ENCODE measurements at regions not wholly inside any gene's neighbourhood (a gene's known extent, or its start where the extent isn't known, plus 50 kb on each side); places are given as distances from the start of the nearest gene placed in this dataset.

DNA sequence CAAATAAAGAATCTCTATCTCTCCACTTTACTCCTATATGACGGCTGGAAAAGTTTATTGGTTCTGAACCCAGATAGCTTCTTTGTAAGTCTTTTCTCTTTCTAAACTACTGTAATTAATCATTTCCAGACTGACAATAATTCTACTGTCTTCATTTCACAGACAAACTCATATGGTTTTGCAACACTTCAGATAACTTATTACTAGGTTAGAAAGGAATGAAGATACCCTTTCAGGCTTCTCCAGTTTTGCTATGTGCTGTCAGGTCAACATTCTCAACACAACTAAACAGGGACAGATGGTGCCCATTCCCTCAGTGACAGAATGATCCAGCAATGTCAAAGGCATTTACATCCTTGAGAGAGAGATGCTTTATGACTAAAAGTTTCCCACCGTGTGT lies 198.5 kb upstream of the ITGA4 start:
- H3K4me3 ChIP-seq (ENCODE audit: control insufficient read depth in 2 of 3, extremely low read depth in 1 of 3, insufficient read depth in 2 of 3, low read depth in 1 of 3, low read length in 3 of 3): no peak overlapping the region
- no peaks in the 10 kb centered on the region for H3K4me1 ChIP-seq (ENCODE audit: control insufficient read depth, extremely low read depth, insufficient read depth, low read length)
- FAIRE-seq (no peak), DNase-seq (ENCODE audit: low read depth, low spot score) (no peak)
- H3K4me2 ChIP-seq (ENCODE audit: control insufficient read depth, extremely low read depth, insufficient read depth, low read depth, low read length): no peak overlapping the region
- H2AFZ ChIP-seq (ENCODE audit: control insufficient read depth, low read length): no peak overlapping the region
- H3K9ac ChIP-seq (ENCODE audit: control insufficient read depth, extremely low read depth, insufficient read depth, low read length): no peak overlapping the region
- no peaks in the 10 kb centered on the region for H3K9me1 ChIP-seq (ENCODE audit: control insufficient read depth, extremely low read depth, insufficient read depth, low read length)
- TF ChIP-seq CTCF (optimal IDR thresholded peaks at IDR 0.05 in 1 of 3, IDR thresholded peaks at IDR 0.05 in 1 of 3, conservative IDR thresholded peaks at IDR 0.05 in 1 of 3; ENCODE audit: extremely low read depth in 1 of 3, insufficient read depth in 2 of 3, low read length in 3 of 3) (no peak), EZH2 (IDR thresholded peaks at IDR 0.05; ENCODE audit: low read length) (no peak)
- no peaks in the 10 kb centered on the region for H4K20me1 ChIP-seq (ENCODE audit: control insufficient read depth, extremely low read depth, insufficient read depth, low read length)
- dilution Hi-C loops (cut with MboI; ENCODE audit: extremely low pct_ligation_motif_present, low sequenced_read_pairs): no loop called here
- H3K79me2 ChIP-seq (ENCODE audit: control insufficient read depth, insufficient read depth, low read length): no peaks in the 10 kb centered on the region
- no peaks in the 10 kb centered on the region for H3K27me3 ChIP-seq (ENCODE audit: control insufficient read depth, extremely low read depth, insufficient read depth, low read length)
- no peaks in the 10 kb centered on the region for H3K36me3 ChIP-seq (ENCODE audit: control insufficient read depth in 2 of 2, extremely low read depth in 1 of 2, insufficient read depth in 2 of 2, low read length in 2 of 2)
- no peak overlapping the region for H3K27ac ChIP-seq (ENCODE audit: control insufficient read depth, insufficient read depth, low read length)
- H3K9me3 ChIP-seq (ENCODE audit: control insufficient read depth, low read depth, low read length): no peaks in the 10 kb centered on the region

DNA sequence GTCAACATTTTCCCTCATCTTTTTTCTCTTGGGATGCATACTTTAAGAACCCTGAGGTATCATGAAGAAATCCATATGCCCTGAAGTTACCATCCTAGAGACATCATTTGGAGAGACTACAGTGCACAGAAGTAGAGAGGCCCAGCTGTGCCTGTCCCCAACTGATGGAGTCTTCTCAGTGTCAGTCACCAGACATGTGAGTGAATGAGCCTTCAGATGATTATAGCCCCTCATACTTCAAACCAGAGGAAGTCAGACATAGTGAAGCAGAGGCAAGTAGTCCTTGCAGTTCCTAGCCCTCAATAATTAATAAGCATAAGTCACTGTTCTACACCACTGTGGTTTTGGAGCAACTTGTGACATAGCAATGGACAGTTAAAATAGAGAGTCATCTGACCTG lies 194.4 kb upstream of the ITGA4 start:
- Histone ChIP-seq H3K4me1 (ENCODE audit: control insufficient read depth, extremely low read depth, insufficient read depth, low read length) (no peaks in the 10 kb centered on the region), H3K27me3 (ENCODE audit: control insufficient read depth, extremely low read depth, insufficient read depth, low read length) (no peaks in the 10 kb centered on the region), H3K27ac (ENCODE audit: control insufficient read depth, insufficient read depth, low read length) (no peak overlapping the region), H4K20me1 (ENCODE audit: control insufficient read depth, extremely low read depth, insufficient read depth, low read length) (no peaks in the 10 kb centered on the region), H3K4me2 (ENCODE audit: control insufficient read depth, extremely low read depth, insufficient read depth, low read depth, low read length) (no peak overlapping the region), H3K79me2 (ENCODE audit: control insufficient read depth, insufficient read depth, low read length) (no peaks in the 10 kb centered on the region), H3K36me3 (ENCODE audit: control insufficient read depth in 2 of 2, extremely low read depth in 1 of 2, insufficient read depth in 2 of 2, low read length in 2 of 2) (no peaks in the 10 kb centered on the region), H3K9ac (ENCODE audit: control insufficient read depth, extremely low read depth, insufficient read depth, low read length) (no peak overlapping the region), H2AFZ (ENCODE audit: control insufficient read depth, low read length) (no peak overlapping the region), H3K4me3 (ENCODE audit: control insufficient read depth in 2 of 3, extremely low read depth in 1 of 3, insufficient read depth in 2 of 3, low read depth in 1 of 3, low read length in 3 of 3) (no peak overlapping the region), H3K9me1 (ENCODE audit: control insufficient read depth, extremely low read depth, insufficient read depth, low read length) (no peaks in the 10 kb centered on the region), H3K9me3 (ENCODE audit: control insufficient read depth, low read depth, low read length) (no peaks in the 10 kb centered on the region)
- no peak for DNase-seq (ENCODE audit: low read depth, low spot score)
- dilution Hi-C loops (cut with MboI; ENCODE audit: extremely low pct_ligation_motif_present, low sequenced_read_pairs): no loop called here
- no peak for TF ChIP-seq EZH2 (IDR thresholded peaks at IDR 0.05; ENCODE audit: low read length)
- TF ChIP-seq CTCF (optimal IDR thresholded peaks at IDR 0.05 in 1 of 3, IDR thresholded peaks at IDR 0.05 in 1 of 3, conservative IDR thresholded peaks at IDR 0.05 in 1 of 3; ENCODE audit: extremely low read depth in 1 of 3, insufficient read depth in 2 of 3, low read length in 3 of 3): no peak
- FAIRE-seq: no peak
